ENCODE measurements at regions not wholly inside any gene's neighbourhood (a gene's known extent, or its start where the extent isn't known, plus 50 kb on each side); places are given as distances from the start of the nearest gene placed in this dataset.

DNA sequence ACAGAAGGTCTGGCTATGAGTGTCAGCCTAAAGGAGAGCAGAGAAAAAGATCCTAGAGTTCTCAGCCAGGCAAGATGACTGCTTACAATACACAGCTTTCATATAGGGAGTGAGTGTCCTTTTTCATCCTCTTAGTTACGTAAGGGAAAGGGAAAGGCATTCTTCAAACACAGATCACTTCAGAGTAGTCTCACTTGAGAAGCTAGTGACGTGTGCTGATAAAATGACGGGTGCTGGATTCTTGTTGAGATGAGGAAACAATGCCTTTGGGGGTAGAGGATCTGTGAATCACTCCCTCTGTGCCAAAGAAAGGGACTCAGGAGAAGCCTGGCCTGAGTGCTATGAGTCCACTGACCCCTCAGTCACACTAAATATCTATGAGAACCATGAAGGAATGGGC, 117.3 kb downstream of the QRSL1 start:
- Histone ChIP-seq H4K20me1 (ENCODE audit: insufficient read depth) (no peaks in the 10 kb centered on the region), H3K9ac (ENCODE audit: low read length) (no peak overlapping the region), H3K9me3 (ENCODE audit: low read length) (no peaks in the 10 kb centered on the region), H3K27ac (ENCODE audit: low read length) (no peak overlapping the region), H2AFZ (ENCODE audit: low read depth, low read length) (no peak overlapping the region), H3F3A (ENCODE audit: insufficient read depth, low read length, poor library complexity, severe bottlenecking) (no peaks in the 10 kb centered on the region), H3K4me3 (ENCODE audit: low read length) (no peak overlapping the region), H3K27me3 (ENCODE audit: insufficient read depth, low read depth, low read length) (no peaks in the 10 kb centered on the region), H3K9me2 (ENCODE audit: insufficient read depth, low read length) (no peaks in the 10 kb centered on the region), H3K4me2 (ENCODE audit: low read length) (no peak overlapping the region), H3K79me2 (replicated peaks; ENCODE audit: insufficient read depth, low read length) (no peaks in the 10 kb centered on the region), H3K36me3 (ENCODE audit: insufficient read depth, low read length) (no peaks in the 10 kb centered on the region)
- no peak for TF ChIP-seq MXI1 (conservative IDR thresholded peaks at IDR 0.05; ENCODE audit: poor library complexity, severe bottlenecking)
- no peak for TF ChIP-seq RAD21 (conservative IDR thresholded peaks at IDR 0.05)
- TF ChIP-seq, protein P1, sequence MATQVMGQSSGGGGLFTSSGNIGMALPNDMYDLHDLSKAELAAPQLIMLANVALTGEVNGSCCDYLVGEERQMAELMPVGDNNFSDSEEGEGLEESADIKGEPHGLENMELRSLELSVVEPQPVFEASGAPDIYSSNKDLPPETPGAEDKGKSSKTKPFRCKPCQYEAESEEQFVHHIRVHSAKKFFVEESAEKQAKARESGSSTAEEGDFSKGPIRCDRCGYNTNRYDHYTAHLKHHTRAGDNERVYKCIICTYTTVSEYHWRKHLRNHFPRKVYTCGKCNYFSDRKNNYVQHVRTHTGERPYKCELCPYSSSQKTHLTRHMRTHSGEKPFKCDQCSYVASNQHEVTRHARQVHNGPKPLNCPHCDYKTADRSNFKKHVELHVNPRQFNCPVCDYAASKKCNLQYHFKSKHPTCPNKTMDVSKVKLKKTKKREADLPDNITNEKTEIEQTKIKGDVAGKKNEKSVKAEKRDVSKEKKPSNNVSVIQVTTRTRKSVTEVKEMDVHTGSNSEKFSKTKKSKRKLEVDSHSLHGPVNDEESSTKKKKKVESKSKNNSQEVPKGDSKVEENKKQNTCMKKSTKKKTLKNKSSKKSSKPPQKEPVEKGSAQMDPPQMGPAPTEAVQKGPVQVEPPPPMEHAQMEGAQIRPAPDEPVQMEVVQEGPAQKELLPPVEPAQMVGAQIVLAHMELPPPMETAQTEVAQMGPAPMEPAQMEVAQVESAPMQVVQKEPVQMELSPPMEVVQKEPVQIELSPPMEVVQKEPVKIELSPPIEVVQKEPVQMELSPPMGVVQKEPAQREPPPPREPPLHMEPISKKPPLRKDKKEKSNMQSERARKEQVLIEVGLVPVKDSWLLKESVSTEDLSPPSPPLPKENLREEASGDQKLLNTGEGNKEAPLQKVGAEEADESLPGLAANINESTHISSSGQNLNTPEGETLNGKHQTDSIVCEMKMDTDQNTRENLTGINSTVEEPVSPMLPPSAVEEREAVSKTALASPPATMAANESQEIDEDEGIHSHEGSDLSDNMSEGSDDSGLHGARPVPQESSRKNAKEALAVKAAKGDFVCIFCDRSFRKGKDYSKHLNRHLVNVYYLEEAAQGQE (IDR thresholded peaks at IDR 0.05; ENCODE audit: borderline replicate concordance) = no peak
- TF ChIP-seq CTCF (IDR thresholded peaks at IDR 0.05; ENCODE audit: poor library complexity, severe bottlenecking) = no peak
- no peak for TF ChIP-seq SMC3 (conservative IDR thresholded peaks at IDR 0.05; ENCODE audit: poor library complexity)
- no peak for TF ChIP-seq POLR2AphosphoS5 (IDR thresholded peaks at IDR 0.05)
- TF ChIP-seq TAF1 (IDR thresholded peaks at IDR 0.05; ENCODE audit: low read depth) = no peak
- no peak for TF ChIP-seq EP300 (conservative IDR thresholded peaks at IDR 0.05; ENCODE audit: poor library complexity, severe bottlenecking)
- TF ChIP-seq EZH2 (IDR thresholded peaks at IDR 0.05; ENCODE audit: borderline replicate concordance, insufficient read depth, low read length, poor library complexity, severe bottlenecking) = no peak

DNA sequence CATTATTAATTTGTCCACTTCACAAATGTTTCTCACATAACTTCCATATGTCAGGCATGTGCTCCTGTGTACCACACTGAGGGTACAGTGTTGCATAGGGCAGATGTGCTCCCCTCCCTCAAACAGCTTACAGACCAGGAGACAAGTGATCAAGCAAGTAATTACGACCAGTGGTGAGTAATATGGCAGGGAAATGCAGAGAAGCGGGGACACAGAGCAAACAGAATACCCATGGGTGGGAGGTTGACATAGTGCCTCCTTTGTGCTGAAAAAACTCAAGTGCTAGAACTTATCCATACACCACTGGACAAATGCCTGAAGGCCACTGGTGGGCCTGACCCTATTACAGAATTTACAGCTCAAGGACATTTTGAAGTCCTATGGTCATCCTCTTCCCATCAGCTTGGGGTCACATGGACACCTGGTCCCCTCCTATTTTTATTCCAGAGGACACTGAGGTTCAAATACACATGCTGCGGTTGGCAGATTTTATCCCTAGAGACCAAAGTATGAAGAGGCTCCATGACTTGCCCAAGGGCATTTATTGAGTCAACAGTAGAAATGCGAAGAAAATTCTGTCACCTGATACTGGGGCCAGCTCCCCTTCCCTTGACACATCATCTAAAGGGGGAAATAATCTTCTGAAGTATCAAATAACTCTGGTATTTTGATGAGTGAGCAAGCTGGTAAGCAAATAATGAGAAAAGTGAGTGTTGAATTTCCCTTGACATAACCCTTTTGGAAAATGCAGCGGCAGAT, 116.6 kb downstream of the QRSL1 start:
- H3F3A ChIP-seq (ENCODE audit: insufficient read depth, low read length, poor library complexity, severe bottlenecking) = no peaks in the 10 kb centered on the region
- no peaks in the 10 kb centered on the region for H3K27me3 ChIP-seq (ENCODE audit: insufficient read depth, low read depth, low read length)
- H3K4me2 ChIP-seq (ENCODE audit: low read length) = no peak overlapping the region
- H3K79me2 ChIP-seq (replicated peaks; ENCODE audit: insufficient read depth, low read length) = no peaks in the 10 kb centered on the region
- no peak overlapping the region for H3K4me3 ChIP-seq (ENCODE audit: low read length)
- H4K20me1 ChIP-seq (ENCODE audit: insufficient read depth) = no peaks in the 10 kb centered on the region
- no peak overlapping the region for H3K27ac ChIP-seq (ENCODE audit: low read length)
- TF ChIP-seq SMC3 (conservative IDR thresholded peaks at IDR 0.05; ENCODE audit: poor library complexity) (no peak), MXI1 (conservative IDR thresholded peaks at IDR 0.05; ENCODE audit: poor library complexity, severe bottlenecking) (no peak), EZH2 (IDR thresholded peaks at IDR 0.05; ENCODE audit: borderline replicate concordance, insufficient read depth, low read length, poor library complexity, severe bottlenecking) (no peak), EP300 (conservative IDR thresholded peaks at IDR 0.05; ENCODE audit: poor library complexity, severe bottlenecking) (no peak), RAD21 (conservative IDR thresholded peaks at IDR 0.05) (no peak), POLR2AphosphoS5 (IDR thresholded peaks at IDR 0.05) (no peak), CTCF (IDR thresholded peaks at IDR 0.05; ENCODE audit: poor library complexity, severe bottlenecking) (no peak), TAF1 (IDR thresholded peaks at IDR 0.05; ENCODE audit: low read depth) (no peak)
- TF ChIP-seq, protein P1 (IDR thresholded peaks at IDR 0.05; ENCODE audit: borderline replicate concordance) = no peak
- H2AFZ ChIP-seq (ENCODE audit: low read depth, low read length) = no peak overlapping the region
- H3K9ac ChIP-seq (ENCODE audit: low read length) = no peak overlapping the region
- no peaks in the 10 kb centered on the region for H3K9me3 ChIP-seq (ENCODE audit: low read length)
- no peaks in the 10 kb centered on the region for H3K36me3 ChIP-seq (ENCODE audit: insufficient read depth, low read length)
- H3K9me2 ChIP-seq (ENCODE audit: insufficient read depth, low read length) = no peaks in the 10 kb centered on the region

Data from neural cell (in vitro differentiated cells).